ENCODE measurements at regions not wholly inside any gene's neighbourhood (a gene's known extent, or its start where the extent isn't known, plus 50 kb on each side); places are given as distances from the start of the nearest gene placed in this dataset.

- DNase-seq (no peak), ATAC-seq (no peak)
- Mint-ChIP-seq H3K27ac (no peak overlapping the region), H3K4me1 (no peaks in the 10 kb centered on the region), H3K27me3 (no peaks in the 10 kb centered on the region), H3K36me3 (ENCODE audit: low read depth) (no peaks in the 10 kb centered on the region), H3K4me3 (no peak overlapping the region)
- H3K9me3 ChIP-seq (ENCODE audit: control insufficient read depth, low read length, poor library complexity, severe bottlenecking) = no peaks in the 10 kb centered on the region
Observed at GRCh38 chr7:42380401-42380800, 143.4 kb upstream of the GLI3 start.

GRCh38 chr7:42378149-42378548 lies 141.1 kb upstream of the GLI3 start:
- DNase-seq (no peak), ATAC-seq (no peak)
- Mint-ChIP-seq H3K4me3 (no peak overlapping the region), H3K4me1 (no peaks in the 10 kb centered on the region), H3K36me3 (ENCODE audit: low read depth) (no peaks in the 10 kb centered on the region), H3K27me3 (no peaks in the 10 kb centered on the region), H3K27ac (no peak overlapping the region)
- no peaks in the 10 kb centered on the region for H3K9me3 ChIP-seq (ENCODE audit: control insufficient read depth, low read length, poor library complexity, severe bottlenecking)

- Mint-ChIP-seq H3K27me3 (no peaks in the 10 kb centered on the region), H3K27ac (no peak overlapping the region), H3K36me3 (ENCODE audit: low read depth) (no peaks in the 10 kb centered on the region), H3K4me1 (no peaks in the 10 kb centered on the region), H3K4me3 (no peak overlapping the region)
- DNase-seq (no peak), ATAC-seq (no peak)
- no peaks in the 10 kb centered on the region for H3K9me3 ChIP-seq (ENCODE audit: control insufficient read depth, low read length, poor library complexity, severe bottlenecking)
Observed at GRCh38 chr7:42373285-42373684, 136.3 kb upstream of the GLI3 start.

- Mint-ChIP-seq H3K4me1 (no peaks in the 10 kb centered on the region), H3K36me3 (ENCODE audit: low read depth) (no peaks in the 10 kb centered on the region), H3K27me3 (no peaks in the 10 kb centered on the region), H3K4me3 (no peak overlapping the region), H3K27ac (no peak overlapping the region)
- ATAC-seq (no peak), DNase-seq (no peak)
- no peaks in the 10 kb centered on the region for H3K9me3 ChIP-seq (ENCODE audit: control insufficient read depth, low read length, poor library complexity, severe bottlenecking)
Observed at GRCh38 chr7:42372479-42372878, 135.5 kb upstream of the GLI3 start.

GRCh38 chr7:42359946-42360345 lies 122.9 kb upstream of the GLI3 start:
- H3K27me3 Mint-ChIP-seq = no peaks in the 10 kb centered on the region
- H3K4me1 Mint-ChIP-seq = no peaks in the 10 kb centered on the region
- H3K4me3 Mint-ChIP-seq = no peak overlapping the region
- no peak overlapping the region for H3K27ac Mint-ChIP-seq
- no peak for DNase-seq
- ATAC-seq = no peak
- no peaks in the 10 kb centered on the region for H3K9me3 ChIP-seq (ENCODE audit: control insufficient read depth, low read length, poor library complexity, severe bottlenecking)
- H3K36me3 Mint-ChIP-seq (ENCODE audit: low read depth) = no peaks in the 10 kb centered on the region

GRCh38 chr7:42351316-42351935 lies 114.4 kb upstream of the GLI3 start:
- Mint-ChIP-seq H3K36me3 (ENCODE audit: low read depth) (no peaks in the 10 kb centered on the region), H3K4me1 (no peaks in the 10 kb centered on the region), H3K27ac (no peak overlapping the region), H3K27me3 (no peaks in the 10 kb centered on the region), H3K4me3 (no peak overlapping the region)
- DNase-seq (no peak), ATAC-seq (no peak)
- H3K9me3 ChIP-seq (ENCODE audit: control insufficient read depth, low read length, poor library complexity, severe bottlenecking) = no peaks in the 10 kb centered on the region

GRCh38 chr7:42350801-42351200 lies 113.8 kb upstream of the GLI3 start:
- Mint-ChIP-seq H3K27me3 (no peaks in the 10 kb centered on the region), H3K4me3 (no peak overlapping the region), H3K36me3 (ENCODE audit: low read depth) (no peaks in the 10 kb centered on the region), H3K4me1 (no peaks in the 10 kb centered on the region), H3K27ac (no peak overlapping the region)
- no peaks in the 10 kb centered on the region for H3K9me3 ChIP-seq (ENCODE audit: control insufficient read depth, low read length, poor library complexity, severe bottlenecking)
- no peak for DNase-seq
- no peak for ATAC-seq

- Mint-ChIP-seq H3K27me3 (no peaks in the 10 kb centered on the region), H3K4me1 (no peaks in the 10 kb centered on the region), H3K27ac (no peak overlapping the region), H3K36me3 (ENCODE audit: low read depth) (no peaks in the 10 kb centered on the region), H3K4me3 (no peak overlapping the region)
- ATAC-seq (no peak), DNase-seq (no peak)
- no peaks in the 10 kb centered on the region for H3K9me3 ChIP-seq (ENCODE audit: control insufficient read depth, low read length, poor library complexity, severe bottlenecking)
Observed at GRCh38 chr7:42348631-42349030, 111.6 kb upstream of the GLI3 start.

- DNase-seq = no peak
- H3K36me3 Mint-ChIP-seq (ENCODE audit: low read depth) = no peaks in the 10 kb centered on the region
Observed at GRCh38 chr7:42348071-42348470, 111.1 kb upstream of the GLI3 start.

GRCh38 chr7:42347616-42348015 lies 110.6 kb upstream of the GLI3 start:
- H3K27me3 Mint-ChIP-seq = no peaks in the 10 kb centered on the region
- ATAC-seq = no peak
- DNase-seq = no peak
- H3K4me1 Mint-ChIP-seq = no peaks in the 10 kb centered on the region
- no peak overlapping the region for H3K4me3 Mint-ChIP-seq
- H3K36me3 Mint-ChIP-seq (ENCODE audit: low read depth) = no peaks in the 10 kb centered on the region
- no peaks in the 10 kb centered on the region for H3K9me3 ChIP-seq (ENCODE audit: control insufficient read depth, low read length, poor library complexity, severe bottlenecking)
- no peak overlapping the region for H3K27ac Mint-ChIP-seq

More at GRCh38 chr7:42348071-42348470, 111.1 kb upstream of the GLI3 start:
- Mint-ChIP-seq H3K27me3 (no peaks in the 10 kb centered on the region), H3K4me1 (no peaks in the 10 kb centered on the region), H3K27ac (no peak overlapping the region), H3K4me3 (no peak overlapping the region)
- H3K9me3 ChIP-seq (ENCODE audit: control insufficient read depth, low read length, poor library complexity, severe bottlenecking) = no peaks in the 10 kb centered on the region
- no peak for ATAC-seq

- Mint-ChIP-seq H3K4me3 (no peak overlapping the region), H3K27ac (no peak overlapping the region), H3K4me1 (no peaks in the 10 kb centered on the region), H3K27me3 (no peaks in the 10 kb centered on the region), H3K36me3 (ENCODE audit: low read depth) (no peaks in the 10 kb centered on the region)
- H3K9me3 ChIP-seq (ENCODE audit: control insufficient read depth, low read length, poor library complexity, severe bottlenecking) = no peaks in the 10 kb centered on the region
- DNase-seq (no peak), ATAC-seq (no peak)
Observed at GRCh38 chr7:42345478-42346299, 108.7 kb upstream of the GLI3 start.

- no peaks in the 10 kb centered on the region for H3K27me3 Mint-ChIP-seq
- no peak for DNase-seq
- no peak overlapping the region for H3K4me3 Mint-ChIP-seq
Observed at GRCh38 chr7:42344198-42344755, 107.3 kb upstream of the GLI3 start.

GRCh38 chr7:42342381-42342780 lies 105.4 kb upstream of the GLI3 start:
- no peak overlapping the region for H3K27ac Mint-ChIP-seq
- DNase-seq (no peak), ATAC-seq (no peak)
- H3K4me1 Mint-ChIP-seq = no peaks in the 10 kb centered on the region
- H3K27me3 Mint-ChIP-seq = no peaks in the 10 kb centered on the region
- H3K9me3 ChIP-seq (ENCODE audit: control insufficient read depth, low read length, poor library complexity, severe bottlenecking) = no peaks in the 10 kb centered on the region
- H3K4me3 Mint-ChIP-seq = no peak overlapping the region
- no peaks in the 10 kb centered on the region for H3K36me3 Mint-ChIP-seq (ENCODE audit: low read depth)

More at GRCh38 chr7:42344198-42344755, 107.3 kb upstream of the GLI3 start:
- H3K9me3 ChIP-seq (ENCODE audit: control insufficient read depth, low read length, poor library complexity, severe bottlenecking) = no peaks in the 10 kb centered on the region
- no peaks in the 10 kb centered on the region for H3K36me3 Mint-ChIP-seq (ENCODE audit: low read depth)
- no peak for ATAC-seq
- no peak overlapping the region for H3K27ac Mint-ChIP-seq
- no peaks in the 10 kb centered on the region for H3K4me1 Mint-ChIP-seq

GRCh38 chr7:42340436-42340835 lies 103.4 kb upstream of the GLI3 start:
- H3K9me3 ChIP-seq (ENCODE audit: control insufficient read depth, low read length, poor library complexity, severe bottlenecking) = no peaks in the 10 kb centered on the region
- Mint-ChIP-seq H3K36me3 (ENCODE audit: low read depth) (no peaks in the 10 kb centered on the region), H3K27ac (no peak overlapping the region), H3K4me1 (no peaks in the 10 kb centered on the region), H3K4me3 (no peak overlapping the region), H3K27me3 (no peaks in the 10 kb centered on the region)
- DNase-seq = no peak
- no peak for ATAC-seq
